Ureter (tissue), 1 donor: ENCODE measurements at regions not wholly inside any gene's neighbourhood (a gene's known extent, or its start where the extent isn't known, plus 50 kb on each side); places are given as distances from the start of the nearest gene placed in this dataset.

Source experiments
- DNase-seq: peaks from one replicate; pipeline ENCODE4 v3.0.0-alpha.2; 2020; ENCODE audit warnings: low spot score
- donor health status: DM: yes; HTN: yes; CAD: no.

- no peak for DNase-seq
Measured at GRCh38 chr7:115474137-115474536, 552.2 kb downstream of the MDFIC start.

- no peak for DNase-seq
Measured at GRCh38 chr7:115471891-115472290, 550.0 kb downstream of the MDFIC start.

GRCh38 chr7:115462301-115463015, 540.6 kb downstream of the MDFIC start:
- DNase-seq, result no peak

- DNase-seq, result no peak
Measured at GRCh38 chr7:115449689-115450088, 527.8 kb downstream of the MDFIC start.

GRCh38 chr7:115447495-115447894, 525.6 kb downstream of the MDFIC start:
- no peak for DNase-seq

- no peak for DNase-seq
Measured at GRCh38 chr7:115441033-115441432, 519.1 kb downstream of the MDFIC start.

GRCh38 chr7:115435178-115435577, 513.3 kb downstream of the MDFIC start:
- no peak for DNase-seq

GRCh38 chr7:115429918-115430317, 508.0 kb downstream of the MDFIC start:
- no peak for DNase-seq

- no peak for DNase-seq
Measured at GRCh38 chr7:115417662-115418061, 495.8 kb downstream of the MDFIC start.

GRCh38 chr7:115410972-115411686, 489.2 kb downstream of the MDFIC start:
- no peak for DNase-seq

GRCh38 chr7:115410434-115410820, 488.5 kb downstream of the MDFIC start:
- no peak for DNase-seq

- DNase-seq, result no peak
Measured at GRCh38 chr7:115409682-115410433, 488.0 kb downstream of the MDFIC start.

GRCh38 chr7:115406219-115406618, 484.3 kb downstream of the MDFIC start:
- DNase-seq, result no peak

- DNase-seq, result no peak
Measured at GRCh38 chr7:115387137-115387536, 465.2 kb downstream of the MDFIC start.

GRCh38 chr7:115379321-115379720, 457.4 kb downstream of the MDFIC start:
- no peak for DNase-seq

GRCh38 chr7:115368998-115369397, 447.1 kb downstream of the MDFIC start:
- no peak for DNase-seq

- DNase-seq, result no peak
Measured at GRCh38 chr7:115363916-115364315, 442.0 kb downstream of the MDFIC start.

- no peak for DNase-seq
Measured at GRCh38 chr7:115359955-115360354, 438.1 kb downstream of the MDFIC start.

GRCh38 chr7:115359119-115359518, 437.2 kb downstream of the MDFIC start:
- DNase-seq, result no peak

- DNase-seq, result no peak
Measured at GRCh38 chr7:115357703-115357999, 435.8 kb downstream of the MDFIC start.

GRCh38 chr7:115356999-115357702, 435.3 kb downstream of the MDFIC start:
- no peak for DNase-seq

GRCh38 chr7:115356139-115356746, 434.3 kb downstream of the MDFIC start:
- DNase-seq, result no peak
